ENCODE measurements at regions not wholly inside any gene's neighbourhood (a gene's known extent, or its start where the extent isn't known, plus 50 kb on each side); places are given as distances from the start of the nearest gene placed in this dataset.
"Not testable (repeated sequence)": the region's sequence is repeated elsewhere in the genome, so short reads cannot be mapped to it uniquely, and the experiment has no call there.

GRCh38 chr15:32536507-32537172, 56.6 kb upstream of the GOLGA8N start:
- DNase-seq (ENCODE audit: low read depth in 2 of 2): peak; percentile 11 to 33

GRCh38 chr15:32536057-32536493, 57.2 kb upstream of the GOLGA8N start:
- not testable (repeated sequence) for DNase-seq (ENCODE audit: low read depth in 2 of 2)

- DNase-seq (ENCODE audit: low read depth in 2 of 2): not testable (repeated sequence)
These were observed 57.9 kb upstream of the GOLGA8N start for GRCh38 chr15:32535150-32535898.

GRCh38 chr15:32522900-32523299, 67.5 kb upstream of the GOLGA8O start:
- not testable (repeated sequence) for DNase-seq (ENCODE audit: low read depth in 2 of 2)

GRCh38 chr15:32522421-32522820, 67.0 kb upstream of the GOLGA8O start:
- DNase-seq (ENCODE audit: low read depth in 2 of 2): not testable (repeated sequence)

- DNase-seq (ENCODE audit: low read depth in 2 of 2): not testable (repeated sequence)
These were observed 63.5 kb upstream of the GOLGA8O start for GRCh38 chr15:32518976-32519375.

- DNase-seq (ENCODE audit: low read depth in 2 of 2): not testable (repeated sequence)
These were observed 62.6 kb upstream of the GOLGA8O start for GRCh38 chr15:32518013-32518412.

- DNase-seq (ENCODE audit: low read depth in 2 of 2): not testable (repeated sequence)
These were observed 61.5 kb upstream of the GOLGA8O start for GRCh38 chr15:32516954-32517353.

GRCh38 chr15:32513378-32513777, 57.9 kb upstream of the GOLGA8O start:
- not testable (repeated sequence) for DNase-seq (ENCODE audit: low read depth in 2 of 2)

- DNase-seq (ENCODE audit: low read depth in 2 of 2): not testable (repeated sequence)
These were observed 54.6 kb upstream of the GOLGA8O start for GRCh38 chr15:32510027-32510426.

- DNase-seq (ENCODE audit: low read depth in 2 of 2): not testable (repeated sequence)
These were observed 52.6 kb upstream of the GOLGA8O start for GRCh38 chr15:32508081-32508480.

GRCh38 chr15:32506787-32507186, 51.4 kb upstream of the GOLGA8O start:
- not testable (repeated sequence) for DNase-seq (ENCODE audit: low read depth in 2 of 2)

- DNase-seq (ENCODE audit: low read depth in 2 of 2): not testable (repeated sequence)
These were observed 50.2 kb upstream of the GOLGA8O start for GRCh38 chr15:32505633-32506032.
